ENCODE measurements at regions not wholly inside any gene's neighbourhood (a gene's known extent, or its start where the extent isn't known, plus 50 kb on each side); places are given as distances from the start of the nearest gene placed in this dataset.

DNA sequence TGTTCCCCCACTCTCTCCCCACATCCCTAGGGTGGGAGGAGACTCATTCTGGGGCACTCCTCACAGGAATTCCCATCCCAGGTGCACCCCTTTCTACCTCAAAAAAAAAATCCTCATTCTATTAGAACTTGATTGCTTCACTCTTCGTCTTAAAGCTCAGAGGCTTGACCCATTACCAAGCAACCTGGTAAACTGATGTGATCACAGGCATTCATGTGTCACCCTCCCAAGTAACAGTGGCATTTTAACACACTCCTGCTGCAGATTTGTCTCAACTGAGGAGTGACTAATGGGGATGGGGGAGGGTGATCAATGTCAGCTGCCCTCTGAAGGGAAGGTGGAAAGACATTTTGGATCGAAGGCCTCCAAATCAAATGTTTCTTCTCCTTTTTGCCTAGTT is 78.1 kb upstream of the PTHLH start:
- POLR2A ChIA-PET, result no interaction called here
- DNase-seq, result no peak
- H3K4me3 ChIP-seq (ENCODE audit: low read depth, low read length), result no peak overlapping the region
- Mint-ChIP-seq H3K27me3 (ENCODE audit: insufficient read depth, unreplicated experiment) (peaks cover 31% of the 10 kb centered on the region), H3K36me3 (ENCODE audit: insufficient read depth, unreplicated experiment) (no peaks in the 10 kb centered on the region), H3K4me1 (ENCODE audit: low read depth, unreplicated experiment) (no peaks in the 10 kb centered on the region), H3K9me3 (ENCODE audit: unreplicated experiment) (no peaks in the 10 kb centered on the region), H3K4me3 (ENCODE audit: unreplicated experiment) (no peak overlapping the region), H3K27ac (ENCODE audit: unreplicated experiment) (no peak overlapping the region)
- H3K36me3 ChIP-seq (ENCODE audit: control insufficient read depth, insufficient read depth, low read length), result no peaks in the 10 kb centered on the region
- H3K27me3 ChIP-seq (replicated peaks; ENCODE audit: control insufficient read depth, insufficient read depth, low read length), result no peaks in the 10 kb centered on the region
- intact Hi-C loops (cut with micrococcal nuclease; ENCODE audit: unreplicated experiment), result no loop called here
- no peaks in the 10 kb centered on the region for H3K9me3 ChIP-seq
- no TSS peak for BruUV-seq (replicated peaks)
- CTCF ChIA-PET, result no interaction called here
- no peaks in the 10 kb centered on the region for H3K4me1 ChIP-seq
- TF ChIP-seq, protein P1, sequence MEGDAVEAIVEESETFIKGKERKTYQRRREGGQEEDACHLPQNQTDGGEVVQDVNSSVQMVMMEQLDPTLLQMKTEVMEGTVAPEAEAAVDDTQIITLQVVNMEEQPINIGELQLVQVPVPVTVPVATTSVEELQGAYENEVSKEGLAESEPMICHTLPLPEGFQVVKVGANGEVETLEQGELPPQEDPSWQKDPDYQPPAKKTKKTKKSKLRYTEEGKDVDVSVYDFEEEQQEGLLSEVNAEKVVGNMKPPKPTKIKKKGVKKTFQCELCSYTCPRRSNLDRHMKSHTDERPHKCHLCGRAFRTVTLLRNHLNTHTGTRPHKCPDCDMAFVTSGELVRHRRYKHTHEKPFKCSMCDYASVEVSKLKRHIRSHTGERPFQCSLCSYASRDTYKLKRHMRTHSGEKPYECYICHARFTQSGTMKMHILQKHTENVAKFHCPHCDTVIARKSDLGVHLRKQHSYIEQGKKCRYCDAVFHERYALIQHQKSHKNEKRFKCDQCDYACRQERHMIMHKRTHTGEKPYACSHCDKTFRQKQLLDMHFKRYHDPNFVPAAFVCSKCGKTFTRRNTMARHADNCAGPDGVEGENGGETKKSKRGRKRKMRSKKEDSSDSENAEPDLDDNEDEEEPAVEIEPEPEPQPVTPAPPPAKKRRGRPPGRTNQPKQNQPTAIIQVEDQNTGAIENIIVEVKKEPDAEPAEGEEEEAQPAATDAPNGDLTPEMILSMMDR (IDR thresholded peaks at IDR 0.05; ENCODE audit: insufficient read depth in 1 of 2, low read depth in 1 of 2, low read length in 1 of 2, severe bottlenecking in 1 of 2, unreplicated experiment in 1 of 2), result no peak

DNA sequence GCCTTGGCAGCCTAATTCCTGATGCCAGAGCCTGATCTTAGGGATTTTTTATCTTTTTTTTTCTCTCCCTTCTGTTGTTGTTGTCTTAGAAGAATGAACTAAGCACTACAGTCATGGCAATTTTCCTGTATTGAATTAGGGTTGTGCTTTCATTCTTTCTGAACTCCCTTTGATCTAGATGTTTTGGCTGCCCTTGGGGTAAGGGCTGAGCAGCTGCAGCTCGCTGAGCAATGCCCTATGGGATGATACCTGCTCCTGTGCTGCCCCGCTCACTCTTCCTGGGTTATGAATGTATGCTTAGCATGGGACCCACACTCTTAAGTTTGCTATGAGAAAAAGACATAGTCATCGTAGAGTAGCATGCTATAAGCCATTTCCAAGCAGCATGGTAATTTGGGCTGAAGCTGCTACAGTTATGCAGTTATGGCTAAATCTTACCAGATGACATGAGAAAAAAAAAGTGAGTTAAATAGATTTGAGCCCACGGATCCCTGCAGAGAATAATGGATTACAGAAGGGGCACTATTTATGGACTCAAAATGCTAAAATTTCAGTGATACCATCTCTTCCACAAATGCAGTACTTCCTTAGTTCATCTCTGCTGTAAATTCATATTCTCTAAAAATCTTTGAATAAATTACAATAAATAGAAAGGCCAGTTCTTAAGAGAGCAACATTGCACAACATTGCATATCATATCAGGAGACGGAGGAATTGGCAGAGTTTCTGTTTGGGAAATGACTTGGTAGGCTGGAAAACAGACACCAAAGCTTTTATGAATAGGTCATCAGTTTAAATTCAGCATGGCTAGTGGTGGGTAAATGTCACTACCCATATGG is 79.2 kb upstream of the PTHLH start:
- intact Hi-C loops (cut with micrococcal nuclease; ENCODE audit: unreplicated experiment), result no loop called here
- Histone ChIP-seq H3K4me1 (no peaks in the 10 kb centered on the region), H3K36me3 (ENCODE audit: control insufficient read depth, insufficient read depth, low read length) (no peaks in the 10 kb centered on the region), H3K9me3 (no peaks in the 10 kb centered on the region), H3K27me3 (replicated peaks; ENCODE audit: control insufficient read depth, insufficient read depth, low read length) (no peaks in the 10 kb centered on the region), H3K4me3 (ENCODE audit: low read depth, low read length) (no peak overlapping the region)
- Mint-ChIP-seq H3K9me3 (ENCODE audit: unreplicated experiment) (no peaks in the 10 kb centered on the region), H3K36me3 (ENCODE audit: insufficient read depth, unreplicated experiment) (no peaks in the 10 kb centered on the region), H3K4me3 (ENCODE audit: unreplicated experiment) (no peak overlapping the region), H3K27ac (ENCODE audit: unreplicated experiment) (no peak overlapping the region), H3K4me1 (ENCODE audit: low read depth, unreplicated experiment) (no peaks in the 10 kb centered on the region), H3K27me3 (ENCODE audit: insufficient read depth, unreplicated experiment) (peaks cover 28% of the 10 kb centered on the region)
- TF ChIP-seq, protein P1 (IDR thresholded peaks at IDR 0.05; ENCODE audit: insufficient read depth in 1 of 2, low read depth in 1 of 2, low read length in 1 of 2, severe bottlenecking in 1 of 2, unreplicated experiment in 1 of 2), result no peak
- no TSS peak for BruUV-seq (replicated peaks)
- ChIA-PET POLR2A (no interaction called here), CTCF (no interaction called here)
- DNase-seq, result no peak

DNA sequence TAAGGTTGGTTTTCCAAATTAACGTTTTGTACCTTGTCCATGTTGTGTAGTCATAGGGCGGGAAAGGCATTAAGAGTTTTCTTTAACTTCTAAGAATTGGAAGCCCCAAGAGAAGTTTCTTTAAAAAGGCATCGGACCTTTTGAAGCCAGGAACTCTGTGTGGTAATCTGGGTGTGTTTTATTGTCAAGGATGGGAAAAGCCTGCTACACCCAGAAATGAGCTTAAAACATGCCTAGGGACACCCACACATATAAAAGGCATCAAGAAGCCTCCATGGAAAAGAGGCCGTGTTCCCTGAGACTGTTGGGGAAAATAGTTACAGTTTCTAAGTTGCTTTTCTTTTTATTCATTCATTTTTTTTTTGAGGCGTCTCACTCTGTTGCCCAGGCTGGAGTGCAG is 81.0 kb upstream of the PTHLH start:
- H3K4me3 ChIP-seq (ENCODE audit: low read depth, low read length), result no peak overlapping the region
- Mint-ChIP-seq H3K9me3 (ENCODE audit: unreplicated experiment) (no peaks in the 10 kb centered on the region), H3K27ac (ENCODE audit: unreplicated experiment) (no peak overlapping the region), H3K27me3 (ENCODE audit: insufficient read depth, unreplicated experiment) (peaks cover 23% of the 10 kb centered on the region), H3K4me1 (ENCODE audit: low read depth, unreplicated experiment) (no peaks in the 10 kb centered on the region), H3K4me3 (ENCODE audit: unreplicated experiment) (no peak overlapping the region), H3K36me3 (ENCODE audit: insufficient read depth, unreplicated experiment) (no peaks in the 10 kb centered on the region)
- no peak for DNase-seq
- intact Hi-C loops (cut with micrococcal nuclease; ENCODE audit: unreplicated experiment), result no loop called here
- H3K4me1 ChIP-seq, result no peaks in the 10 kb centered on the region
- no TSS peak for BruUV-seq (replicated peaks)
- POLR2A ChIA-PET, result no interaction called here
- no peaks in the 10 kb centered on the region for H3K36me3 ChIP-seq (ENCODE audit: control insufficient read depth, insufficient read depth, low read length)
- H3K9me3 ChIP-seq, result no peaks in the 10 kb centered on the region
- CTCF ChIA-PET, result no interaction called here
- H3K27me3 ChIP-seq (replicated peaks; ENCODE audit: control insufficient read depth, insufficient read depth, low read length), result no peaks in the 10 kb centered on the region; the same call in 1 of the 2 replicates
- TF ChIP-seq, protein P1 (IDR thresholded peaks at IDR 0.05; ENCODE audit: insufficient read depth in 1 of 2, low read depth in 1 of 2, low read length in 1 of 2, severe bottlenecking in 1 of 2, unreplicated experiment in 1 of 2), result no peak

All from Caco-2 (cell line).